HCT116 (cell line): ENCODE measurements at regions not wholly inside any gene's neighbourhood (a gene's known extent, or its start where the extent isn't known, plus 50 kb on each side); places are given as distances from the start of the nearest gene placed in this dataset.

Source experiments
- ATAC-seq: fragments of 200-7000 bp; cut with Tn5 transposase; 2 replicates; pipeline ENCODE4 v1.9.1; 2020; ENCODE audit warnings: mild to moderate bottlenecking, moderate library complexity
- BruUV-seq: library from RNA; stranded (reverse); fragments of 400-500 nt; replicated peaks from 2 replicates; lab custom pipeline; 2021; lab: Mats Ljungman, UMichigan
- CTCF ChIA-PET: fragments of 300-600 bp; sonication (Branson Sonifier 250); formaldehyde crosslinking; loops from one replicate; lab custom pipeline; 2021; ENCODE audit warnings: antibody characterized with exemption; lab: Charles Lee
- POLR2A ChIA-PET: fragments of 300-600, 350-600 bp; sonication (Branson Sonifier 250); formaldehyde crosslinking; loops from one replicate; lab custom pipeline; 2021; ENCODE audit warnings: antibody characterized with exemption; lab: Charles Lee
- RAD21 ChIA-PET, 2 experiments: fragments of 300-600 bp; sonication (Branson Sonifier 250); formaldehyde crosslinking; loops; one replicate each; lab custom pipeline; 2023; ENCODE audit warnings: low total read pairs in 2 of 2; ENCODE audit not compliant: uncharacterized antibody in 2 of 2, unreplicated experiment in 2 of 2, low non-redundant PET in 1 of 2; lab: Charles Lee
- DNase-seq: peaks from one replicate; pipeline ENCODE4 v3.0.0-alpha.2; 2010; ENCODE audit warnings: low read depth, low spot score
- H2AFZ ChIP-seq: fragments of 200-600 bp; shearing (Covaris generic), sonication (generic); 2 replicates; pipeline ENCODE4 v1.6.1; 2017; ENCODE audit warnings: low read depth, mixed run types, mixed read lengths, antibody characterized with exemption, low read length; ENCODE audit not compliant: poor library complexity, severe bottlenecking
- H3K27ac ChIP-seq: 2 replicates; pipeline ENCODE4 v1.5.1; 2012; ENCODE audit warnings: low read depth, low read length
- H3K27me3 ChIP-seq: fragments of 200-600 bp; sonication (generic); 2 replicates; pipeline ENCODE4 v1.6.1; 2016; ENCODE audit warnings: mixed run types, low read length, mixed read lengths; ENCODE audit not compliant: insufficient read depth
- H3K36me3 ChIP-seq, 2 experiments: fragments of 200-500 bp in 1 of 2; fragments of 200-600 bp in 1 of 2; sonication (Bioruptor generic) in 1 of 2; sonication (generic) in 1 of 2; 2 replicates each; pipeline versions ENCODE4 v1.5.1 to v1.6.1; 2014 to 2016; ENCODE audit warnings: low read length in 2 of 2, inconsistent platforms in 1 of 2, mixed read lengths in 1 of 2, mixed run types in 1 of 2; ENCODE audit not compliant: insufficient read depth in 2 of 2, control insufficient read depth in 1 of 2
- H3K4me1 ChIP-seq, 2 experiments: fragments of 200-600 bp in 1 of 2; sonication (generic) in 1 of 2; 2 replicates each; pipeline versions ENCODE4 v1.5.1 to v1.6.1; 2012 to 2017; ENCODE audit warnings: low read length in 2 of 2, inconsistent platforms in 1 of 2, mild to moderate bottlenecking in 1 of 2, mixed read lengths in 1 of 2, mixed run types in 1 of 2, moderate library complexity in 1 of 2; ENCODE audit not compliant: insufficient read depth in 2 of 2, control insufficient read depth in 1 of 2
- H3K4me2 ChIP-seq: fragments of 200-600 bp; sonication (generic); 2 replicates; pipeline ENCODE4 v1.6.1; 2017; ENCODE audit warnings: mixed run types, low read length, mixed read lengths
- H3K4me3 ChIP-seq, 2 experiments: fragments of 200-600 bp in 1 of 2; sonication (generic) in 1 of 2; replicated peaks in 1 of 2; 2 replicates each; pipeline ENCODE4 v1.5.1; 2011 to 2016; ENCODE audit warnings: low read length in 2 of 2, control low read depth in 1 of 2, low read depth in 1 of 2, mild to moderate bottlenecking in 1 of 2, mixed read lengths in 1 of 2, mixed run types in 1 of 2
- H3K79me2 ChIP-seq: fragments of 200-600 bp; sonication (generic); 2 replicates; pipeline ENCODE4 v1.6.1; 2017; ENCODE audit warnings: mild to moderate bottlenecking, mixed run types, low read length, moderate library complexity, mixed read lengths; ENCODE audit not compliant: insufficient read depth
- H3K9ac ChIP-seq: fragments of 200-600 bp; sonication (generic); 2 replicates; pipeline ENCODE4 v1.6.1; 2016; ENCODE audit warnings: low read length, mixed read lengths
- H3K9me2 ChIP-seq: fragments of 200-600 bp; sonication (generic), shearing (Covaris generic); 2 replicates; pipeline ENCODE4 v1.6.1; 2017; ENCODE audit warnings: mixed run types, mild to moderate bottlenecking, moderate library complexity; ENCODE audit not compliant: insufficient read depth
- H3K9me3 ChIP-seq, 2 experiments: fragments of 200-500 bp in 1 of 2; fragments of 200-600 bp in 1 of 2; sonication (Bioruptor generic) in 1 of 2; sonication (generic) in 1 of 2; 2 replicates each; pipeline ENCODE4 v1.6.1; 2014 to 2017; ENCODE audit warnings: low read length in 2 of 2, mixed read lengths in 2 of 2, inconsistent platforms in 1 of 2, low read depth in 1 of 2, mild to moderate bottlenecking in 1 of 2, mixed run types in 1 of 2, moderate library complexity in 1 of 2; ENCODE audit not compliant: control insufficient read depth in 1 of 2, insufficient read depth in 1 of 2
- H4K20me1 ChIP-seq: fragments of 200-600 bp; sonication (generic), shearing (Covaris generic); 2 replicates; pipeline ENCODE4 v1.6.1; 2017; ENCODE audit warnings: mixed run types, mild to moderate bottlenecking, moderate library complexity; ENCODE audit not compliant: insufficient read depth
- ATF3 ChIP-seq: IDR thresholded peaks from 2 replicates; pipeline ENCODE4 v1.6.1; 2012
- CBX3 ChIP-seq: IDR thresholded peaks from 2 replicates; pipeline ENCODE4 v1.6.1; 2012; ENCODE audit warnings: low read depth
- CEBPB ChIP-seq: IDR thresholded peaks from 2 replicates; pipeline ENCODE4 v1.6.1; 2012; ENCODE audit warnings: low read depth
- CTCF ChIP-seq, 3 experiments: fragments of 200-600 bp in 1 of 3; sonication (generic) in 1 of 3; IDR thresholded peaks in 2 of 3; conservative IDR thresholded peaks in 1 of 3; 2 replicates each; pipeline ENCODE4 v1.5.1; 2012 to 2017; ENCODE audit warnings: low read depth in 2 of 3, low read length in 2 of 3, antibody characterized with exemption in 1 of 3, borderline replicate concordance in 1 of 3, control low read depth in 1 of 3, mild to moderate bottlenecking in 1 of 3, mixed read lengths in 1 of 3, mixed run types in 1 of 3, moderate library complexity in 1 of 3; ENCODE audit not compliant: insufficient read depth in 1 of 3
- ELF1 ChIP-seq: IDR thresholded peaks from 2 replicates; pipeline ENCODE4 v1.6.1; 2012; ENCODE audit warnings: low read depth, borderline replicate concordance
- EZH2 ChIP-seq: fragments of 200-600 bp; sonication (generic); IDR thresholded peaks from 2 replicates; pipeline ENCODE4 v1.6.1; 2017; ENCODE audit warnings: antibody characterized with exemption, mixed run types
- EZH2phosphoT487 ChIP-seq: fragments of 200-600 bp; IDR thresholded peaks from 2 replicates; pipeline ENCODE4 v1.6.1; 2018; ENCODE audit warnings: antibody characterized with exemption, borderline replicate concordance
- FOSL1 ChIP-seq: IDR thresholded peaks from 2 replicates; pipeline ENCODE4 v1.6.1; 2012; ENCODE audit warnings: low read depth
- POLR2A ChIP-seq: IDR thresholded peaks from 2 replicates; pipeline ENCODE4 v1.7.0; 2011; ENCODE audit warnings: borderline replicate concordance; ENCODE audit not compliant: insufficient read depth, insufficient read length; ENCODE audit errors: extremely low read depth
- RAD21 ChIP-seq: IDR thresholded peaks from 2 replicates; pipeline ENCODE4 v1.6.1; 2012; ENCODE audit warnings: low read depth, mild to moderate bottlenecking
- REST ChIP-seq: IDR thresholded peaks from 2 replicates; pipeline ENCODE4 v1.6.1; 2012; ENCODE audit warnings: low read depth
- SIN3A ChIP-seq: IDR thresholded peaks from 2 replicates; pipeline ENCODE4 v1.6.1; 2012; ENCODE audit warnings: low read depth
- SP1 ChIP-seq: IDR thresholded peaks from 2 replicates; pipeline ENCODE4 v1.6.1; 2012; ENCODE audit warnings: low read depth
- SRF ChIP-seq: IDR thresholded peaks from 2 replicates; pipeline ENCODE4 v1.6.1; 2012; ENCODE audit warnings: low read depth
- TCF7L2 ChIP-seq: IDR thresholded peaks from 2 replicates; pipeline ENCODE4 v1.7.0; 2011; ENCODE audit warnings: borderline replicate concordance, inconsistent platforms; ENCODE audit not compliant: insufficient read depth, insufficient read length; ENCODE audit errors: extremely low read depth
- YY1 ChIP-seq: IDR thresholded peaks from 2 replicates; pipeline ENCODE4 v1.6.1; 2011; ENCODE audit warnings: low read length, low read depth, moderate library complexity, mild to moderate bottlenecking; ENCODE audit not compliant: insufficient replicate concordance; ENCODE audit errors: extremely low read depth
- ZFX ChIP-seq: fragments of 450-650 bp; IDR thresholded peaks from 2 replicates; pipeline ENCODE4 v1.6.1; 2017
- intact Hi-C: fragments of 100-400 bp; cut with micrococcal nuclease; formaldehyde crosslinking; loops from 2 replicates; pipeline ENCODE4 v1.10.0; 2022

- Histone ChIP-seq H3K4me3 (no peak overlapping the region), H3K36me3 (no peaks in the 10 kb centered on the region), H3K9me3 (no peaks in the 10 kb centered on the region), H3K4me2 (no peak overlapping the region), H4K20me1 (no peaks in the 10 kb centered on the region), H3K79me2 (no peaks in the 10 kb centered on the region), H3K9ac (no peak overlapping the region), H2AFZ (no peak overlapping the region), H3K4me1 (no peaks in the 10 kb centered on the region), H3K27me3 (peaks cover 13% of the 10 kb centered on the region), H3K9me2 (no peaks in the 10 kb centered on the region), H3K27ac (no peak overlapping the region)
- DNase-seq: no peak
- ChIA-PET CTCF (no interaction called here), RAD21 (no interaction called here), POLR2A (no interaction called here)
- TF ChIP-seq EZH2 (no peak), ATF3 (no peak), TCF7L2 (no peak), RAD21 (no peak), EZH2phosphoT487 (no peak), FOSL1 (no peak), YY1 (no peak), POLR2A (no peak), CEBPB (no peak), SP1 (no peak), ZFX (no peak)
- ATAC-seq: no peak
- intact Hi-C loops: no loop called here
- no TSS peak for BruUV-seq
Observed at GRCh38 chr16:55971447-55971846, 96.3 kb upstream of the CES5A start.

- BruUV-seq: no TSS peak
- intact Hi-C loops: no loop called here
- RAD21 ChIA-PET: no interaction called here
- TF ChIP-seq CBX3 (no peak), REST (no peak), EZH2 (no peak), ZFX (no peak), RAD21 (no peak), POLR2A (no peak), SP1 (no peak), ELF1 (no peak), SRF (no peak), SIN3A (no peak), TCF7L2 (no peak), CTCF (IDR thresholded peaks at IDR 0.05 in 2 of 3, conservative IDR thresholded peaks at IDR 0.05 in 1 of 3; ENCODE audit: borderline replicate concordance in 1 of 3, insufficient read depth in 1 of 3, low read depth in 2 of 3, low read length in 2 of 3) (no peak), EZH2phosphoT487 (no peak), FOSL1 (no peak)
Observed at GRCh38 chr16:55968221-55968620, 93.0 kb upstream of the CES5A start.

More at GRCh38 chr16:55968221-55968620, 93.0 kb upstream of the CES5A start:
- no peaks in the 10 kb centered on the region; a peak in 2 of 4 replicates for H3K4me1 ChIP-seq
- CTCF ChIA-PET: no interaction called here
- no peak for ATAC-seq
- H3K4me2 ChIP-seq: no peak overlapping the region
- no peak overlapping the region for H2AFZ ChIP-seq
- POLR2A ChIA-PET: no interaction called here
- H3K27ac ChIP-seq: no peak overlapping the region
- no peaks in the 10 kb centered on the region for H4K20me1 ChIP-seq
- no peaks in the 10 kb centered on the region for H3K36me3 ChIP-seq
- DNase-seq: no peak
- no peaks in the 10 kb centered on the region for H3K9me3 ChIP-seq
- no peaks in the 10 kb centered on the region for H3K9me2 ChIP-seq
- H3K27me3 ChIP-seq: peaks cover 19% of the 10 kb centered on the region
- no peak overlapping the region for H3K9ac ChIP-seq
- H3K79me2 ChIP-seq: no peaks in the 10 kb centered on the region
- H3K4me3 ChIP-seq: no peak overlapping the region
